Mesendoderm (in vitro differentiated cells): ENCODE measurements at regions not wholly inside any gene's neighbourhood (a gene's known extent, or its start where the extent isn't known, plus 50 kb on each side); places are given as distances from the start of the nearest gene placed in this dataset.

ENCODE experiments used
- DNase-seq: peaks from one replicate; pipeline ENCODE4 v3.0.0; 2013
- H2AK5ac ChIP-seq: 2 replicates; pipeline ENCODE4 v1.6.1; 2013; ENCODE audit warnings: low read length, inconsistent platforms
- H2BK120ac ChIP-seq: 2 replicates; pipeline ENCODE4 v1.6.1; 2013; ENCODE audit warnings: low read depth, mild to moderate bottlenecking, low read length, moderate library complexity, mixed read lengths
- H2BK15ac ChIP-seq: replicated peaks from 2 replicates; pipeline ENCODE4 v1.6.1; 2013; ENCODE audit warnings: low read depth, mild to moderate bottlenecking, moderate library complexity
- H2BK5ac ChIP-seq: 2 replicates; pipeline ENCODE4 v1.6.1; 2013; ENCODE audit warnings: low read length, inconsistent platforms
- H3K18ac ChIP-seq: 2 replicates; pipeline ENCODE4 v1.6.1; 2013; ENCODE audit warnings: mild to moderate bottlenecking, low read length, mixed read lengths
- H3K23ac ChIP-seq: one replicate; pipeline ENCODE4 v1.6.1; 2013; ENCODE audit warnings: low read length
- H3K27ac ChIP-seq: 2 replicates; pipeline ENCODE4 v1.5.1; 2013; ENCODE audit warnings: low read depth, mild to moderate bottlenecking, inconsistent platforms, low read length, moderate library complexity
- H3K27me3 ChIP-seq: 2 replicates; pipeline ENCODE4 v1.6.1; 2013; ENCODE audit warnings: low read length, control low read depth, mild to moderate bottlenecking, inconsistent platforms; ENCODE audit not compliant: insufficient read depth, poor library complexity
- H3K36me3 ChIP-seq: 2 replicates; pipeline ENCODE4 v1.6.1; 2013; ENCODE audit warnings: low read length, inconsistent platforms; ENCODE audit not compliant: control insufficient read depth, insufficient read depth
- H3K4ac ChIP-seq: one replicate; pipeline ENCODE4 v1.6.1; 2013; ENCODE audit warnings: low read depth, mild to moderate bottlenecking, low read length, moderate library complexity
- H3K4me1 ChIP-seq: 2 replicates; pipeline ENCODE4 v1.6.1; 2013; ENCODE audit warnings: low read depth, low read length, inconsistent platforms; ENCODE audit not compliant: control insufficient read depth
- H3K4me2 ChIP-seq: 2 replicates; pipeline ENCODE4 v1.6.1; 2013; ENCODE audit warnings: low read length
- H3K4me3 ChIP-seq: 2 replicates; pipeline ENCODE4 v1.5.1; 2013; ENCODE audit warnings: mild to moderate bottlenecking, low read length
- H3K56ac ChIP-seq: one replicate; pipeline ENCODE4 v1.6.1; 2013; ENCODE audit warnings: low read length
- H3K79me1 ChIP-seq: 2 replicates; pipeline ENCODE4 v1.6.1; 2013; ENCODE audit warnings: low read length, inconsistent platforms
- H3K79me2 ChIP-seq: 2 replicates; pipeline ENCODE4 v1.6.1; 2013; ENCODE audit warnings: mild to moderate bottlenecking, low read length; ENCODE audit not compliant: control insufficient read depth, insufficient read depth
- H3K9ac ChIP-seq: 2 replicates; pipeline ENCODE4 v1.6.1; 2013; ENCODE audit warnings: low read length, inconsistent platforms
- H4K5ac ChIP-seq: one replicate; pipeline ENCODE4 v1.6.1; 2013; ENCODE audit warnings: low read length
- H4K8ac ChIP-seq: one replicate; pipeline ENCODE4 v1.6.1; 2013; ENCODE audit warnings: low read depth, mild to moderate bottlenecking, control low read depth, low read length, moderate library complexity
- WGBS: extraction: QIAGEN DNeasy Blood & Tissue Kit; methylation state at CpG from one replicate; pipeline ENCODE4 v1.1.7; 2013; ENCODE audit warnings: low lambda C conversion rate, missing lambda C conversion rate; ENCODE audit not compliant: insufficient coverage; ENCODE audit errors: extremely low coverage; 5-methylcytosine and 5-hydroxymethylcytosine counted together

- Histone ChIP-seq H3K27me3 (no peaks in the 10 kb centered on the region), H3K4ac (no peak overlapping the region), H3K9ac (no peak overlapping the region), H3K56ac (no peak overlapping the region), H3K4me1 (no peaks in the 10 kb centered on the region), H3K4me2 (no peak overlapping the region), H2BK5ac (no peak overlapping the region), H3K4me3 (no peak overlapping the region), H3K79me1 (no peaks in the 10 kb centered on the region), H2BK15ac (no peak overlapping the region), H2AK5ac (no peak overlapping the region), H4K8ac (no peak overlapping the region), H3K79me2 (no peaks in the 10 kb centered on the region), H3K23ac (no peak overlapping the region), H3K27ac (no peak overlapping the region), H4K5ac (no peak overlapping the region), H2BK120ac (no peak overlapping the region), H3K36me3 (no peaks in the 10 kb centered on the region), H3K18ac (no peak overlapping the region)
- WGBS: no CpG with 5 or more reads among the region's 4 CpGs
- no peak for DNase-seq
These were observed 170.1 kb downstream of the OLFM4 start for GRCh38 chr13:53198736-53199135.

- no peak overlapping the region for H2AK5ac ChIP-seq
- no peaks in the 10 kb centered on the region for H3K79me2 ChIP-seq
- H2BK5ac ChIP-seq: no peak overlapping the region
- no peaks in the 10 kb centered on the region for H3K4me1 ChIP-seq
- H3K4ac ChIP-seq: no peak overlapping the region
- peak overlapping the region; percentile 69 for H3K23ac ChIP-seq
- DNase-seq: no peak
- no peak overlapping the region for H3K9ac ChIP-seq
- H3K27ac ChIP-seq: no peak overlapping the region
- no peak overlapping the region for H2BK15ac ChIP-seq
- H3K4me2 ChIP-seq: no peak overlapping the region
- H3K4me3 ChIP-seq: no peak overlapping the region
- WGBS: no CpG with 5 or more reads among the region's 34 CpGs
- H4K5ac ChIP-seq: no peak overlapping the region
- no peaks in the 10 kb centered on the region for H3K36me3 ChIP-seq
- no peaks in the 10 kb centered on the region for H3K79me1 ChIP-seq
- no peaks in the 10 kb centered on the region for H3K27me3 ChIP-seq
- H4K8ac ChIP-seq: no peak overlapping the region
- no peak overlapping the region for H2BK120ac ChIP-seq
- H3K56ac ChIP-seq: no peak overlapping the region
- no peak overlapping the region for H3K18ac ChIP-seq
These were observed 171.5 kb downstream of the OLFM4 start for GRCh38 chr13:53200075-53200474.

GRCh38 chr13:53200498-53201453 lies 172.2 kb downstream of the OLFM4 start:
- no CpG with 5 or more reads among the region's 121 CpGs for WGBS
- Histone ChIP-seq H3K4me3 (no peak overlapping the region), H3K4me2 (peak overlapping the region; percentile 36), H2BK15ac (no peak overlapping the region), H3K9ac (no peak overlapping the region), H3K4me1 (no peaks in the 10 kb centered on the region), H2BK5ac (no peak overlapping the region), H3K27ac (no peak overlapping the region), H3K23ac (no peak overlapping the region), H3K79me1 (no peaks in the 10 kb centered on the region), H2BK120ac (no peak overlapping the region), H4K8ac (no peak overlapping the region), H3K79me2 (no peaks in the 10 kb centered on the region), H3K27me3 (no peaks in the 10 kb centered on the region), H2AK5ac (no peak overlapping the region), H4K5ac (no peak overlapping the region), H3K56ac (no peak overlapping the region), H3K4ac (no peak overlapping the region), H3K36me3 (no peaks in the 10 kb centered on the region), H3K18ac (no peak overlapping the region)
- DNase-seq: peak; percentile 86

GRCh38 chr13:53201454-53202225 lies 173.0 kb downstream of the OLFM4 start:
- Histone ChIP-seq H3K27me3 (no peaks in the 10 kb centered on the region), H3K36me3 (no peaks in the 10 kb centered on the region), H3K18ac (no peak overlapping the region), H3K23ac (no peak overlapping the region), H3K56ac (no peak overlapping the region), H3K27ac (no peak overlapping the region), H2BK15ac (no peak overlapping the region), H4K5ac (no peak overlapping the region), H2BK120ac (no peak overlapping the region), H3K79me2 (no peaks in the 10 kb centered on the region), H3K4me3 (no peak overlapping the region), H3K9ac (no peak overlapping the region), H2AK5ac (no peak overlapping the region), H3K79me1 (no peaks in the 10 kb centered on the region), H4K8ac (no peak overlapping the region), H3K4ac (no peak overlapping the region), H2BK5ac (no peak overlapping the region), H3K4me1 (no peaks in the 10 kb centered on the region), H3K4me2 (peak overlapping the region; percentile 36)
- no CpG with 5 or more reads among the region's 74 CpGs for WGBS
- DNase-seq: peak; percentile 53

GRCh38 chr13:53204598-53204997 lies 176.0 kb downstream of the OLFM4 start:
- Histone ChIP-seq H2BK5ac (no peak overlapping the region), H3K79me1 (no peaks in the 10 kb centered on the region), H3K18ac (no peak overlapping the region), H3K79me2 (no peaks in the 10 kb centered on the region), H4K5ac (no peak overlapping the region), H3K36me3 (no peaks in the 10 kb centered on the region), H3K4me3 (no peak overlapping the region), H2BK15ac (no peak overlapping the region), H2AK5ac (no peak overlapping the region), H2BK120ac (no peak overlapping the region), H3K23ac (no peak overlapping the region), H3K9ac (no peak overlapping the region), H3K4ac (no peak overlapping the region), H3K27ac (no peak overlapping the region), H3K27me3 (no peaks in the 10 kb centered on the region), H4K8ac (no peak overlapping the region), H3K4me2 (no peak overlapping the region), H3K4me1 (no peaks in the 10 kb centered on the region), H3K56ac (no peak overlapping the region)
- no CpG with 5 or more reads among the region's 4 CpGs for whole genome bisulfite sequencing
- DNase-seq: no peak
